HEK293T (cell line): ENCODE measurements at regions not wholly inside any gene's neighbourhood (a gene's known extent, or its start where the extent isn't known, plus 50 kb on each side); places are given as distances from the start of the nearest gene placed in this dataset.

ENCODE experiments used
- ARNT ChIP-seq: fragments of 450-650 bp; IDR thresholded peaks from 2 replicates; pipeline ENCODE4 v1.6.1; 2017; ENCODE audit warnings: mild to moderate bottlenecking
- BHLHE40 ChIP-seq: fragments of 450-650 bp; IDR thresholded peaks from 2 replicates; pipeline ENCODE4 v1.6.1; 2016; ENCODE audit warnings: mild to moderate bottlenecking, moderate library complexity, borderline replicate concordance
- FOXK2 ChIP-seq: fragments of 450-650 bp; IDR thresholded peaks from 2 replicates; pipeline ENCODE4 v1.6.1; 2016; ENCODE audit warnings: mild to moderate bottlenecking
- FOXM1 ChIP-seq: fragments of 450-650 bp; IDR thresholded peaks from 2 replicates; pipeline ENCODE4 v1.6.1; 2017; ENCODE audit warnings: mild to moderate bottlenecking, borderline replicate concordance
- PKNOX1 ChIP-seq: fragments of 450-650 bp; IDR thresholded peaks from 2 replicates; pipeline ENCODE4 v1.6.1; 2016
- SP1 ChIP-seq: fragments of 450-650 bp; IDR thresholded peaks from 2 replicates; pipeline ENCODE4 v1.6.1; 2017
- SUZ12 ChIP-seq: fragments of 450-650 bp; IDR thresholded peaks from 2 replicates; pipeline ENCODE4 v1.6.1; 2016; ENCODE audit warnings: mild to moderate bottlenecking

GRCh38 chr1:81671038-81671437 lies 129.7 kb upstream of the ADGRL2 start:
- TF ChIP-seq SUZ12 = no peak
- TF ChIP-seq FOXK2 = no peak
- TF ChIP-seq PKNOX1 = no peak
- TF ChIP-seq ARNT = no peak
- TF ChIP-seq BHLHE40 = no peak
- TF ChIP-seq SP1 = no peak
- TF ChIP-seq FOXM1 = no peak
